Adrenal gland (tissue), 9 donors: ENCODE measurements at regions not wholly inside any gene's neighbourhood (a gene's known extent, or its start where the extent isn't known, plus 50 kb on each side); places are given as distances from the start of the nearest gene placed in this dataset.

Source experiments
- DNase-seq, 7 donors: peaks; one replicate each; pipeline ENCODE4 v3.0.0-alpha.2; 2019 to 2020
- H3K27ac ChIP-seq, 5 donors: fragments of 200-600 bp; sonication (generic) in 4 of 5; 1 replicate in 3 of 5; 2 replicates in 2 of 5; pipeline versions ENCODE4 v1.5.1 to v1.8.0; 2016 to 2020; ENCODE audit warnings: mild to moderate bottlenecking in 1 of 5
- H3K27me3 ChIP-seq: fragments of 200-600 bp; 2 replicates; pipeline ENCODE4 v1.8.0; 2021
- H3K36me3 ChIP-seq, 2 donors: fragments of 200-600 bp; replicated peaks in 1 of 2; 1 replicate in 1 of 2; 2 replicates in 1 of 2; pipeline versions ENCODE4 v1.5.1 to v1.8.0; 2018 to 2022
- H3K4me1 ChIP-seq, 2 donors: fragments of 200-600 bp; replicated peaks in 1 of 2; 1 replicate in 1 of 2; 2 replicates in 1 of 2; pipeline versions ENCODE4 v1.5.1 to v1.8.0; 2018 to 2021
- H3K4me3 ChIP-seq, 4 donors: fragments of 200-600 bp; sonication (generic) in 3 of 4; one replicate each; pipeline ENCODE4 v1.5.1; 2016 to 2018
- H3K9me3 ChIP-seq, 3 donors: fragments of 200-600 bp; sonication (generic) in 1 of 3; replicated peaks in 1 of 3; 1 replicate in 2 of 3; 2 replicates in 1 of 3; pipeline versions ENCODE4 v1.5.1 to v1.8.0; 2016 to 2021
- CTCF ChIP-seq, 6 experiments: fragments of 450-650 bp in 4 of 6; fragments of 200-600 bp in 2 of 6; sonication (generic) in 1 of 6; IDR thresholded peaks; 1 replicate in 5 of 6; 2 replicates in 1 of 6; pipeline versions ENCODE4 v1.5.1 to v1.8.0; 2016 to 2021; ENCODE audit warnings: antibody characterized with exemption in 6 of 6, mild to moderate bottlenecking in 2 of 6, moderate library complexity in 1 of 6
- POLR2A ChIP-seq, 2 donors: fragments of 450-650 bp; IDR thresholded peaks; one replicate each; pipeline ENCODE4 v1.6.1; 2017; ENCODE audit warnings: antibody characterized with exemption in 2 of 2, mild to moderate bottlenecking in 2 of 2, moderate library complexity in 1 of 2
- WGBS, 4 donors: extraction: QIAGEN DNeasy Blood & Tissue Kit in 2 of 4; methylation state at CpG; one replicate each; pipeline versions ENCODE4 v1.1.5 to v1.1.7; 2013 to 2017; 5-methylcytosine and 5-hydroxymethylcytosine counted together
- intact Hi-C, 2 donors: fragments of 100-400 bp; cut with DNase I; formaldehyde crosslinking; loops; one replicate each; pipeline versions ENCODE4 v1.14.1 to v1.15.0; 2022 to 2023
- donor health status: healthy with polysubstance abuse.
- donor health status: Bipolar disorder and iron deficiency.
- donor health status: DM: yes; HTN: yes; CAD: no.
- donor health status: DM: no; HTN: no; CAD: no.
- donor health status: DM: no; HTN: no; CAD: no.

GRCh38 chr13:53214433-53214832 lies 185.8 kb downstream of the OLFM4 start:
- Histone ChIP-seq H3K27me3 (no peaks in the 10 kb centered on the region), H3K27ac (no peak overlapping the region), H3K9me3 (no peaks in the 10 kb centered on the region), H3K4me1 (no peaks in the 10 kb centered on the region), H3K36me3 (no peaks in the 10 kb centered on the region), H3K4me3 (no peak overlapping the region)
- no peak for TF ChIP-seq CTCF (IDR thresholded peaks at IDR 0.05)
- no peak for TF ChIP-seq POLR2A (IDR thresholded peaks at IDR 0.05)
- no peak for DNase-seq
- WGBS, 4 donors, result 53 to 62% (median 56%) methylated on average over 4 of the region's 4 CpGs
- intact Hi-C loops, result no loop called here

- no peak overlapping the region for H3K4me3 ChIP-seq
- DNase-seq, result no peak
- H3K4me1 ChIP-seq, result no peaks in the 10 kb centered on the region
- no peak overlapping the region for H3K27ac ChIP-seq
- no peaks in the 10 kb centered on the region for H3K36me3 ChIP-seq
- TF ChIP-seq POLR2A (IDR thresholded peaks at IDR 0.05) (no peak), CTCF (IDR thresholded peaks at IDR 0.05) (no peak)
- intact Hi-C loops, result no loop called here
- H3K9me3 ChIP-seq, result no peaks in the 10 kb centered on the region
- no peaks in the 10 kb centered on the region for H3K27me3 ChIP-seq
- WGBS, 4 donors, result 55 to 67% (median 59%) methylated on average over 2 of the region's 2 CpGs
These were observed 186.9 kb downstream of the OLFM4 start for GRCh38 chr13:53215563-53215962.

- Histone ChIP-seq H3K27ac (no peak overlapping the region), H3K4me1 (no peaks in the 10 kb centered on the region), H3K36me3 (no peaks in the 10 kb centered on the region), H3K4me3 (no peak overlapping the region), H3K27me3 (no peaks in the 10 kb centered on the region), H3K9me3 (no peaks in the 10 kb centered on the region)
- DNase-seq, result no peak
- intact Hi-C loops, result no loop called here
- 46 to 75% (median 61%) methylated on average over 1 of the region's 1 CpG for whole genome bisulfite sequencing, 4 donors
- no peak for TF ChIP-seq POLR2A (IDR thresholded peaks at IDR 0.05)
- no peak for TF ChIP-seq CTCF (IDR thresholded peaks at IDR 0.05)
These were observed 188.2 kb downstream of the OLFM4 start for GRCh38 chr13:53216773-53217172.

GRCh38 chr13:53217194-53217593 lies 188.6 kb downstream of the OLFM4 start:
- intact Hi-C loops, result no loop called here
- no peak overlapping the region for H3K4me3 ChIP-seq
- no peaks in the 10 kb centered on the region for H3K36me3 ChIP-seq
- H3K27me3 ChIP-seq, result no peaks in the 10 kb centered on the region
- H3K9me3 ChIP-seq, result no peaks in the 10 kb centered on the region
- H3K4me1 ChIP-seq, result no peaks in the 10 kb centered on the region
- no peak for DNase-seq
- TF ChIP-seq POLR2A (IDR thresholded peaks at IDR 0.05) (no peak), CTCF (IDR thresholded peaks at IDR 0.05) (no peak)
- H3K27ac ChIP-seq, result no peak overlapping the region
